SU-DHL-6 (cell line): ENCODE measurements at regions not wholly inside any gene's neighbourhood (a gene's known extent, or its start where the extent isn't known, plus 50 kb on each side); places are given as distances from the start of the nearest gene placed in this dataset.

Experiments used
- H2AFZ ChIP-seq: fragments of 200-600 bp; sonication (generic); 2 replicates; pipeline ENCODE4 v1.6.1; 2014; ENCODE audit warnings: low read depth, mild to moderate bottlenecking, moderate library complexity, mixed read lengths, antibody characterized with exemption, low read length; ENCODE audit not compliant: severe bottlenecking
- H3F3A ChIP-seq: fragments of 200-600 bp; shearing (Covaris generic); 2 replicates; pipeline ENCODE4 v1.6.0; 2016; ENCODE audit warnings: antibody characterized with exemption, mild to moderate bottlenecking; ENCODE audit not compliant: insufficient read depth
- H3K27ac ChIP-seq: fragments of 200-600 bp; sonication (generic); 2 replicates; pipeline ENCODE4 v1.5.1; 2016; ENCODE audit warnings: low read depth, mild to moderate bottlenecking, low read length, moderate library complexity, mixed read lengths
- H3K27me3 ChIP-seq: fragments of 200-600 bp; sonication (generic), shearing (Covaris generic); 2 replicates; pipeline ENCODE4 v1.6.0; 2014; ENCODE audit warnings: mild to moderate bottlenecking, low read length
- H3K36me3 ChIP-seq: fragments of 200-600 bp; sonication (generic); 2 replicates; pipeline ENCODE4 v1.6.1; 2014; ENCODE audit warnings: mild to moderate bottlenecking, low read length, mixed read lengths
- H3K4me2 ChIP-seq: fragments of 300-600, 200-600 bp; shearing (Covaris generic), sonication (generic); 2 replicates; pipeline ENCODE4 v1.6.0; 2014; ENCODE audit warnings: low read length, low read depth, mild to moderate bottlenecking; ENCODE audit not compliant: poor library complexity, severe bottlenecking
- H3K4me3 ChIP-seq: fragments of 200-600 bp; sonication (generic); 2 replicates; pipeline ENCODE4 v1.5.1; 2014; ENCODE audit warnings: antibody characterized with exemption, low read length, mild to moderate bottlenecking, mixed read lengths; ENCODE audit not compliant: insufficient read depth, poor library complexity, severe bottlenecking
- H3K79me2 ChIP-seq: fragments of 200-600 bp; sonication (generic); 2 replicates; pipeline ENCODE4 v1.6.1; 2014; ENCODE audit warnings: mild to moderate bottlenecking, low read length, moderate library complexity; ENCODE audit not compliant: insufficient read depth
- H3K9ac ChIP-seq: fragments of 200-600 bp; sonication (generic); 2 replicates; pipeline ENCODE4 v1.7.0; 2014; ENCODE audit warnings: mild to moderate bottlenecking, low read length
- H3K9me2 ChIP-seq: fragments of 200-600 bp; sonication (generic); replicated peaks from 2 replicates; pipeline ENCODE4 v1.6.1; 2014; ENCODE audit warnings: low read length; ENCODE audit not compliant: insufficient read depth
- H3K9me3 ChIP-seq: fragments of 200-600 bp; sonication (generic); 2 replicates; pipeline ENCODE4 v1.6.1; 2014; ENCODE audit warnings: low read length, mixed read lengths; ENCODE audit not compliant: insufficient read depth
- H4K20me1 ChIP-seq: fragments of 200-600 bp; sonication (generic); 2 replicates; pipeline ENCODE4 v1.6.1; 2014; ENCODE audit warnings: low read depth, mild to moderate bottlenecking, antibody characterized with exemption, low read length, moderate library complexity, mixed read lengths
- CTCF ChIP-seq: fragments of 200-600 bp; sonication (generic); IDR thresholded peaks from one replicate; pipeline ENCODE4 v1.5.1; 2017; ENCODE audit warnings: antibody characterized with exemption, mild to moderate bottlenecking, low read length, moderate library complexity; ENCODE audit not compliant: insufficient read depth, poor library complexity, severe bottlenecking
- EZH2phosphoT487 ChIP-seq: fragments of 200-600 bp; sonication (generic), shearing (Covaris generic); conservative IDR thresholded peaks from 2 replicates; pipeline ENCODE4 v1.6.1; 2018; ENCODE audit warnings: mild to moderate bottlenecking, antibody characterized with exemption, low read length, moderate library complexity, mixed read lengths

- Histone ChIP-seq H3K36me3 (no peaks in the 10 kb centered on the region), H3K79me2 (no peaks in the 10 kb centered on the region), H3K27ac (no peak overlapping the region), H3F3A (no peaks in the 10 kb centered on the region), H2AFZ (no peak overlapping the region), H3K9ac (no peak overlapping the region), H4K20me1 (no peaks in the 10 kb centered on the region), H3K9me3 (no peaks in the 10 kb centered on the region), H3K9me2 (no peaks in the 10 kb centered on the region), H3K4me3 (no peak overlapping the region), H3K27me3 (no peaks in the 10 kb centered on the region), H3K4me2 (no peak overlapping the region)
- TF ChIP-seq CTCF (no peak), EZH2phosphoT487 (no peak)
Observed at GRCh38 chrX:14476205-14476604, 53.1 kb upstream of the GLRA2 start.

- Histone ChIP-seq H2AFZ (no peak overlapping the region), H3K9me2 (no peaks in the 10 kb centered on the region), H3K27ac (no peak overlapping the region), H3K79me2 (no peaks in the 10 kb centered on the region), H3K9me3 (no peaks in the 10 kb centered on the region), H3K4me3 (no peak overlapping the region), H3F3A (no peaks in the 10 kb centered on the region), H4K20me1 (no peaks in the 10 kb centered on the region), H3K36me3 (no peaks in the 10 kb centered on the region), H3K27me3 (no peaks in the 10 kb centered on the region), H3K9ac (no peak overlapping the region), H3K4me2 (no peak overlapping the region)
- TF ChIP-seq CTCF = no peak
- TF ChIP-seq EZH2phosphoT487 = no peak
Observed at GRCh38 chrX:14449773-14450172, 79.6 kb upstream of the GLRA2 start.

GRCh38 chrX:14448406-14448805, 80.9 kb upstream of the GLRA2 start:
- H3K27me3 ChIP-seq = no peaks in the 10 kb centered on the region
- no peaks in the 10 kb centered on the region for H3K36me3 ChIP-seq
- H2AFZ ChIP-seq = no peak overlapping the region
- H3K27ac ChIP-seq = no peak overlapping the region
- H3K9me3 ChIP-seq = no peaks in the 10 kb centered on the region
- no peaks in the 10 kb centered on the region for H3K9me2 ChIP-seq
- no peaks in the 10 kb centered on the region for H4K20me1 ChIP-seq
- no peak overlapping the region for H3K9ac ChIP-seq
- TF ChIP-seq EZH2phosphoT487 (no peak), CTCF (no peak)
- H3K79me2 ChIP-seq = no peaks in the 10 kb centered on the region
- no peak overlapping the region for H3K4me3 ChIP-seq
- H3F3A ChIP-seq = no peaks in the 10 kb centered on the region
- H3K4me2 ChIP-seq = no peak overlapping the region

- Histone ChIP-seq H3K9me3 (no peaks in the 10 kb centered on the region), H3K27ac (no peak overlapping the region), H3K79me2 (no peaks in the 10 kb centered on the region), H3K9me2 (no peaks in the 10 kb centered on the region), H3K36me3 (no peaks in the 10 kb centered on the region), H3K9ac (no peak overlapping the region), H3K27me3 (no peaks in the 10 kb centered on the region), H2AFZ (no peak overlapping the region), H3F3A (no peaks in the 10 kb centered on the region), H3K4me3 (no peak overlapping the region), H4K20me1 (no peaks in the 10 kb centered on the region), H3K4me2 (no peak overlapping the region)
- no peak for TF ChIP-seq CTCF
- no peak for TF ChIP-seq EZH2phosphoT487
Observed at GRCh38 chrX:14440106-14440505, 89.2 kb upstream of the GLRA2 start.
